ENCODE measurements at regions not wholly inside any gene's neighbourhood (a gene's known extent, or its start where the extent isn't known, plus 50 kb on each side); places are given as distances from the start of the nearest gene placed in this dataset.

DNA sequence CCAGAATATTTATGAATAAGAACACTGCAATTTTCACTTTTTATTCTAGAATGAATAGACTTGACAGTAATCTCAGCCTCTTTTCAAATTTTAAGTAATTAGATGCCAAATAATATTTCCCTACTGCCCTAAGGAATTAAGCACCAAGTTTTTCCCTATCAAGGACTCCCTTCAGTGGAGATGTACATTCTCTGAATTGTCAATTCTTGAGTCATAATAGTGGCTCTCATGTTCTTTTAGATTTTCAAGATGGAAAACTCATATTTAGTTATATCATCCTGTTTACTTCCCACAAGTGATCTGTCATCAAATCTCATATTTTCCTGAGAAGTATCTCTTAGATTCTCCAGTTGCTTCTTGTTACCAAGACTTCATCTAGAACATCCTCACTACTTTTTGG, 1248.9 kb upstream of the CHAC2 start:
- no peak overlapping the region for H3K27ac ChIP-seq (ENCODE audit: low read depth, low read length)
- H2AK5ac ChIP-seq (ENCODE audit: low read length) = no peak overlapping the region
- H3K36me3 ChIP-seq (ENCODE audit: control insufficient read depth in 1 of 2, insufficient read depth in 2 of 2, low read length in 2 of 2) = no peaks in the 10 kb centered on the region
- no peak overlapping the region for H3K18ac ChIP-seq (ENCODE audit: low read length)
- H3K27me3 ChIP-seq (ENCODE audit: insufficient read depth, low read length) = no peaks in the 10 kb centered on the region
- H3K9me3 ChIP-seq (ENCODE audit: insufficient read depth, low read depth, low read length) = no peaks in the 10 kb centered on the region
- no peak overlapping the region for H3K23ac ChIP-seq (ENCODE audit: low read length)
- DNase-seq = no peak
- no peak overlapping the region for H3K4me3 ChIP-seq (ENCODE audit: low read depth, low read length)
- H2AFZ ChIP-seq (ENCODE audit: insufficient read depth, low read length, poor library complexity) = no peak overlapping the region
- H3K14ac ChIP-seq (ENCODE audit: low read length) = no peak overlapping the region
- no peak overlapping the region for H3K4ac ChIP-seq (ENCODE audit: low read depth, low read length)
- no peaks in the 10 kb centered on the region for H3K79me2 ChIP-seq (ENCODE audit: control insufficient read depth, insufficient read depth, low read length, poor library complexity)
- no peak overlapping the region for H2BK5ac ChIP-seq (ENCODE audit: low read depth, low read length, poor library complexity)
- H4K91ac ChIP-seq (ENCODE audit: low read depth, low read length) = no peak overlapping the region
- H3K4me1 ChIP-seq (ENCODE audit: control insufficient read depth in 1 of 2, insufficient read depth in 2 of 2, low read length in 2 of 2) = no peaks in the 10 kb centered on the region
- H3K4me2 ChIP-seq (ENCODE audit: low read length) = no peak overlapping the region
- H3K79me1 ChIP-seq (ENCODE audit: low read length) = no peaks in the 10 kb centered on the region
- H2BK120ac ChIP-seq (ENCODE audit: insufficient read depth, low read length, poor library complexity) = no peak overlapping the region
- H2BK12ac ChIP-seq (ENCODE audit: low read length) = no peak overlapping the region
- H3K9ac ChIP-seq (ENCODE audit: low read length) = no peak overlapping the region
- no peak overlapping the region for H4K8ac ChIP-seq (ENCODE audit: low read depth, low read length)
- no peak overlapping the region for H4K12ac ChIP-seq (ENCODE audit: low read depth, low read length)

DNA sequence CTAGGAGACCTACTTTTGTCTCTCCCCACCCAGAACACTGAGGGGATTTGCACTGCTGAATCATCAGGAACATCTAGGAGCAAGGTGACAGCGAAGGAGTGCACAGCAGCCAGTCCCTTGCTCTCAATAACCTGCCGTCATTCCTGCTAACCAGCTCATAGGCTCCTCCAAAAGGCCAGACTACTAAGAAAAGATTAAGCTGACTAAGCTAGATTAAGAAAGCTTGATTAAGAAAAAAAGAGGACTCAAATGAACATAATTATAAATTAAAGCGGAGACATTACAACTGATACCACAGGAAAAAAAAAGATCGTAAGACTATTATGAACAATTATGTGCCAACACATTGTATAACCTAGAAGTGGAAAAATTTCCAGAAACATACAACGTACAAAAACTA, 1254.8 kb upstream of the CHAC2 start:
- no peak overlapping the region for H3K4me3 ChIP-seq (ENCODE audit: low read depth, low read length)
- H3K9me3 ChIP-seq (ENCODE audit: insufficient read depth, low read depth, low read length) = no peaks in the 10 kb centered on the region
- no peaks in the 10 kb centered on the region for H3K36me3 ChIP-seq (ENCODE audit: control insufficient read depth in 1 of 2, insufficient read depth in 2 of 2, low read length in 2 of 2)
- no peak overlapping the region for H3K18ac ChIP-seq (ENCODE audit: low read length)
- no peaks in the 10 kb centered on the region for H3K4me1 ChIP-seq (ENCODE audit: control insufficient read depth in 1 of 2, insufficient read depth in 2 of 2, low read length in 2 of 2)
- H2AK5ac ChIP-seq (ENCODE audit: low read length) = no peak overlapping the region
- no peak overlapping the region for H4K12ac ChIP-seq (ENCODE audit: low read depth, low read length)
- H2BK12ac ChIP-seq (ENCODE audit: low read length) = no peak overlapping the region
- H3K14ac ChIP-seq (ENCODE audit: low read length) = no peak overlapping the region
- no peak overlapping the region for H2AFZ ChIP-seq (ENCODE audit: insufficient read depth, low read length, poor library complexity)
- H3K79me2 ChIP-seq (ENCODE audit: control insufficient read depth, insufficient read depth, low read length, poor library complexity) = no peaks in the 10 kb centered on the region
- H3K23ac ChIP-seq (ENCODE audit: low read length) = no peak overlapping the region
- H3K79me1 ChIP-seq (ENCODE audit: low read length) = no peaks in the 10 kb centered on the region
- H3K9ac ChIP-seq (ENCODE audit: low read length) = no peak overlapping the region
- no peaks in the 10 kb centered on the region for H3K27me3 ChIP-seq (ENCODE audit: insufficient read depth, low read length)
- H2BK5ac ChIP-seq (ENCODE audit: low read depth, low read length, poor library complexity) = no peak overlapping the region
- no peak overlapping the region for H4K91ac ChIP-seq (ENCODE audit: low read depth, low read length)
- WGBS (ENCODE audit: extremely low coverage, insufficient coverage, insufficient read length) = no CpG with 5 or more reads among the region's 5 CpGs
- no peak overlapping the region for H3K4me2 ChIP-seq (ENCODE audit: low read length)
- H4K8ac ChIP-seq (ENCODE audit: low read depth, low read length) = no peak overlapping the region
- no peak for DNase-seq
- no peak overlapping the region for H2BK120ac ChIP-seq (ENCODE audit: insufficient read depth, low read length, poor library complexity)
- no peak overlapping the region for H3K4ac ChIP-seq (ENCODE audit: low read depth, low read length)
- H3K27ac ChIP-seq (ENCODE audit: low read depth, low read length) = no peak overlapping the region

DNA sequence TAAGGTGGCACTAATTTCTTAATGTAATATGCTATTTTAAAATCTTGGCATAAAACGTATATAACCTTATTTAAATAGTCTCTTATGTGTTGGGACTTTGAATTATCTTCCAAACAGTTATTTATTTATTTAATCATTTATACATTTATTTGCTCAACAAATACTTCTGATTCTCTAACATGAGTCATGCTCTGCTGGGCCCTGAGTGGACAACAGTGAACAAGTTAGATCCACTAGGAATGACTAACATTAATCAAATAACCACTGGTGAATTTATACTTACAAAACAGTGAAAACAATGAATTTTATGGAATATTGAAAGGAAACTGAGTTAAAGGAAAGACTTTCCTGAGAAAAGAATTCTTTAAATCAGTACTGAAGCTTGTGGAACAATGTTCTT, 1257.2 kb upstream of the CHAC2 start:
- Histone ChIP-seq H2AK5ac (ENCODE audit: low read length) (no peak overlapping the region), H3K18ac (ENCODE audit: low read length) (no peak overlapping the region), H3K9me3 (ENCODE audit: insufficient read depth, low read depth, low read length) (no peaks in the 10 kb centered on the region), H3K9ac (ENCODE audit: low read length) (no peak overlapping the region), H4K8ac (ENCODE audit: low read depth, low read length) (no peak overlapping the region), H3K36me3 (ENCODE audit: control insufficient read depth in 1 of 2, insufficient read depth in 2 of 2, low read length in 2 of 2) (no peaks in the 10 kb centered on the region), H3K27ac (ENCODE audit: low read depth, low read length) (no peak overlapping the region), H3K14ac (ENCODE audit: low read length) (no peak overlapping the region), H3K4me2 (ENCODE audit: low read length) (no peak overlapping the region), H4K91ac (ENCODE audit: low read depth, low read length) (no peak overlapping the region), H3K4ac (ENCODE audit: low read depth, low read length) (no peak overlapping the region), H2BK120ac (ENCODE audit: insufficient read depth, low read length, poor library complexity) (no peak overlapping the region), H3K4me1 (ENCODE audit: control insufficient read depth in 1 of 2, insufficient read depth in 2 of 2, low read length in 2 of 2) (no peaks in the 10 kb centered on the region), H3K27me3 (ENCODE audit: insufficient read depth, low read length) (no peaks in the 10 kb centered on the region), H4K12ac (ENCODE audit: low read depth, low read length) (no peak overlapping the region), H2BK5ac (ENCODE audit: low read depth, low read length, poor library complexity) (no peak overlapping the region), H2BK12ac (ENCODE audit: low read length) (no peak overlapping the region), H2AFZ (ENCODE audit: insufficient read depth, low read length, poor library complexity) (no peak overlapping the region), H3K79me2 (ENCODE audit: control insufficient read depth, insufficient read depth, low read length, poor library complexity) (no peaks in the 10 kb centered on the region), H3K4me3 (ENCODE audit: low read depth, low read length) (no peak overlapping the region), H3K79me1 (ENCODE audit: low read length) (no peaks in the 10 kb centered on the region), H3K23ac (ENCODE audit: low read length) (no peak overlapping the region)
- WGBS (ENCODE audit: extremely low coverage, insufficient coverage, insufficient read length) = no CpG with 5 or more reads among the region's 1 CpG
- no peak for DNase-seq

DNA sequence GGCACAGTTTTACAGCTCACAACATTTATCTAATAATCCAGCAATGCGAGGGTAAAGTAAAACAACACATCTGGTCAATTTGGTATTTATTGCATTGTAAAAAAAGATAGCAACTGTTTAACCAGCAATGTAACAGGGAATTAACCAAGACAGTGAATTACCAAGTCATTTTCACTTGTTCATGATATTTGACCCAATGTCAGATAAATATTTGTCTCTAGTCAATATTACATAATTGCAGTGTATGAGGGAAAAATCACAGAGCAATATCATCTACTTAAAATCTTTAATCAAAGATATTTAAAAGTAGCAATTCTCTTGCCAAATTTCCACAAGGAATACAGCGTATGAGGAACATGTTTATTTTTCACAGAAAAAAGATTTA, 1265.1 kb upstream of the CHAC2 start:
- Histone ChIP-seq H2AFZ (ENCODE audit: insufficient read depth, low read length, poor library complexity) (no peak overlapping the region), H3K4me1 (ENCODE audit: control insufficient read depth in 1 of 2, insufficient read depth in 2 of 2, low read length in 2 of 2) (no peaks in the 10 kb centered on the region), H4K12ac (ENCODE audit: low read depth, low read length) (no peak overlapping the region), H4K8ac (ENCODE audit: low read depth, low read length) (no peak overlapping the region), H2BK12ac (ENCODE audit: low read length) (no peak overlapping the region), H3K27ac (ENCODE audit: low read depth, low read length) (no peak overlapping the region), H3K4me3 (ENCODE audit: low read depth, low read length) (no peak overlapping the region), H3K27me3 (ENCODE audit: insufficient read depth, low read length) (no peaks in the 10 kb centered on the region), H3K9me3 (ENCODE audit: insufficient read depth, low read depth, low read length) (peaks cover 3% of the 10 kb centered on the region), H3K36me3 (ENCODE audit: control insufficient read depth in 1 of 2, insufficient read depth in 2 of 2, low read length in 2 of 2) (no peaks in the 10 kb centered on the region), H3K79me2 (ENCODE audit: control insufficient read depth, insufficient read depth, low read length, poor library complexity) (no peaks in the 10 kb centered on the region), H3K23ac (ENCODE audit: low read length) (no peak overlapping the region), H3K4ac (ENCODE audit: low read depth, low read length) (no peak overlapping the region), H3K79me1 (ENCODE audit: low read length) (no peaks in the 10 kb centered on the region), H3K18ac (ENCODE audit: low read length) (no peak overlapping the region), H4K91ac (ENCODE audit: low read depth, low read length) (no peak overlapping the region), H3K4me2 (ENCODE audit: low read length) (no peak overlapping the region), H2BK120ac (ENCODE audit: insufficient read depth, low read length, poor library complexity) (no peak overlapping the region), H2AK5ac (ENCODE audit: low read length) (no peak overlapping the region), H2BK5ac (ENCODE audit: low read depth, low read length, poor library complexity) (no peak overlapping the region), H3K14ac (ENCODE audit: low read length) (no peak overlapping the region), H3K9ac (ENCODE audit: low read length) (no peak overlapping the region)
- DNase-seq = no peak
- no CpG with 5 or more reads among the region's 2 CpGs for WGBS (ENCODE audit: extremely low coverage, insufficient coverage, insufficient read length)

Data from trophoblast cell (in vitro differentiated cells and primary cell).